SJCRH30 (cell line): ENCODE measurements at regions not wholly inside any gene's neighbourhood (a gene's known extent, or its start where the extent isn't known, plus 50 kb on each side); places are given as distances from the start of the nearest gene placed in this dataset.

Experiments used
- DNase-seq, 2 experiments: peaks; one replicate each; pipeline ENCODE4 v3.0.0-alpha.2; 2015 to 2020
- H3K27ac ChIP-seq: fragments of 250-450 bp; sonication (Bioruptor Pico); 2 replicates; pipeline ENCODE4 v1.5.1; 2020; ENCODE audit warnings: mild to moderate bottlenecking, moderate library complexity
- H3K27me3 ChIP-seq: fragments of 250-450 bp; sonication (Bioruptor Pico); 2 replicates; pipeline ENCODE4 v1.5.1; 2020; ENCODE audit warnings: mild to moderate bottlenecking, moderate library complexity
- H3K36me3 ChIP-seq: fragments of 250-450 bp; sonication (Bioruptor Pico); 2 replicates; pipeline ENCODE4 v1.5.1; 2020; ENCODE audit warnings: mild to moderate bottlenecking, moderate library complexity
- H3K4me1 ChIP-seq: fragments of 250-450 bp; sonication (Bioruptor Pico); 2 replicates; pipeline ENCODE4 v1.5.1; 2020; ENCODE audit warnings: mild to moderate bottlenecking, moderate library complexity
- H3K4me3 ChIP-seq: fragments of 250-450 bp; sonication (Bioruptor Pico); 2 replicates; pipeline ENCODE4 v1.5.1; 2020; ENCODE audit warnings: mild to moderate bottlenecking, moderate library complexity
- H3K9me3 ChIP-seq: fragments of 250-450 bp; sonication (Bioruptor Pico); replicated peaks from 2 replicates; pipeline ENCODE4 v1.5.1; 2020; ENCODE audit warnings: mild to moderate bottlenecking, moderate library complexity

- Histone ChIP-seq H3K36me3 (no peaks in the 10 kb centered on the region), H3K9me3 (no peaks in the 10 kb centered on the region), H3K27ac (no peak overlapping the region), H3K4me3 (no peak overlapping the region), H3K27me3 (no peaks in the 10 kb centered on the region), H3K4me1 (no peaks in the 10 kb centered on the region)
- DNase-seq = no peak
These were observed 64.4 kb upstream of the ARAP3 start for GRCh38 chr5:141746395-141746794.

DNA sequence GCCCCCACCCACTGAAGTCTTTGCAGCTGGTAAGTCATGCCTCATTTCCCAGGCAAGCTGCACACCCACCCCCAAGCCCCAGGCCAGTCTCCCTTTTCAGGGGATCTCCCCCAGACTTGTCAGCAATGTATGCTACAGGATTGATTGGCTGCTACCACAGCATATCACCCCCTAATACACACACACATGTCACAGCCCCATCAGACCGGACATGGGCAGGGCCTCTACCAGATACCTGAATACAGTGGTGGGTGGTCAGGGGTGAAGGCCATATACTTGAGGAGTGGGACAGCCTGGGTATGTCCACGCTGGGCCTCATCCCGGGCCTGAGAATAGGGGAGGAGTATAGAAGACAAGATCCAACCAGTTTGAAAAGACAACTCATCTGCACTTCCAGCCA is 63.4 kb upstream of the ARAP3 start:
- Histone ChIP-seq H3K9me3 (no peaks in the 10 kb centered on the region), H3K4me1 (no peaks in the 10 kb centered on the region), H3K4me3 (no peak overlapping the region), H3K27me3 (no peaks in the 10 kb centered on the region), H3K36me3 (no peaks in the 10 kb centered on the region), H3K27ac (no peak overlapping the region)
- DNase-seq = no peak

GRCh38 chr5:141743866-141744272 is 61.8 kb upstream of the ARAP3 start:
- Histone ChIP-seq H3K9me3 (no peaks in the 10 kb centered on the region), H3K4me1 (no peaks in the 10 kb centered on the region), H3K27ac (no peak overlapping the region), H3K27me3 (no peaks in the 10 kb centered on the region), H3K4me3 (no peak overlapping the region), H3K36me3 (no peaks in the 10 kb centered on the region)
- no peak for DNase-seq

- H3K4me1 ChIP-seq = no peaks in the 10 kb centered on the region
- H3K27me3 ChIP-seq = no peaks in the 10 kb centered on the region
- no peaks in the 10 kb centered on the region for H3K36me3 ChIP-seq
- no peak overlapping the region for H3K4me3 ChIP-seq
- no peak overlapping the region for H3K27ac ChIP-seq
- DNase-seq = peak; percentile 31 to 49
- H3K9me3 ChIP-seq = no peaks in the 10 kb centered on the region
These were observed 61.1 kb upstream of the ARAP3 start for GRCh38 chr5:141742866-141743851.

DNA sequence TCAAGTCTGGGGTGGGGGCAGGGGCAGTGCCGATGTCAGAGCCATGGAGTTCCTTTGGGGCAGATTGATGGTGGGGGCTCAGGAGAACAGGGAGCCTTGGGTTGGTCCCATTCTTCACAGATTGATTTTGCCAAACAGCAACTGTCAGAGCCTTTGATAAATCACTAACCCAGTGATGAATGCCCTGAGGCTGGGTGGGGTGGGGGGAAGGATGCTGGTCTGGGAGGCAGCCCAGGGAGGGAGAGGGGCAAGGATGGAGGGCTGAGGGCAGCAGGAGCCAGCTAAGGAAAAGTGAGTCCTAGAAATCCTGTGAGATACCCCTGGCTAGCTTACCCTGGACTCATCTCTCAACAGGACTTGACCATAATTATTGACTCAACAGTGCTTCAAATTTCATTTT is 60.1 kb upstream of the ARAP3 start:
- no peaks in the 10 kb centered on the region for H3K9me3 ChIP-seq
- H3K4me1 ChIP-seq = no peaks in the 10 kb centered on the region
- no peaks in the 10 kb centered on the region for H3K27me3 ChIP-seq
- H3K4me3 ChIP-seq = no peak overlapping the region
- no peak for DNase-seq
- no peaks in the 10 kb centered on the region for H3K36me3 ChIP-seq
- no peak overlapping the region for H3K27ac ChIP-seq

DNA sequence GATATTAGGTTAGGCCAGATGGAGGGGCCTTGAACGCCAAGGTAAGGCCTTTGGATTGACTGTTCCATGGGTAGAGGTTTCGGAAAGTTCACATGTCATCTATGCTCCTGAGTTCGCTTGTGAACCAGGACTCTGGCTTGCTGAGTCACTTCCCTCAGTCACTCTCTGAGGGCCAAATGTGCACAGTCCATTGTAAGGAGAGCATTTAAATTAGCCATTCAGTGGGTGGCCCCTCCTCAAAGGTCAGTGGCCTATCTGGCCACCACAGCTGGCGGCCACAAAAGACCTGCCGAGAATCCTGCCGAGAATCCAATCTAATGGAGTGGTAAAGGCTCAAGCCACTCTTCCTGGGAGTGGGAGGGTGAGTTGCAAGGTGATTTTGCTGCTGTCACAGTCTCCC is 58.9 kb upstream of the ARAP3 start:
- no peaks in the 10 kb centered on the region for H3K4me1 ChIP-seq
- no peak overlapping the region for H3K4me3 ChIP-seq
- H3K27me3 ChIP-seq = no peaks in the 10 kb centered on the region
- no peaks in the 10 kb centered on the region for H3K36me3 ChIP-seq
- no peak overlapping the region for H3K27ac ChIP-seq
- DNase-seq = no peak
- H3K9me3 ChIP-seq = no peaks in the 10 kb centered on the region

DNA sequence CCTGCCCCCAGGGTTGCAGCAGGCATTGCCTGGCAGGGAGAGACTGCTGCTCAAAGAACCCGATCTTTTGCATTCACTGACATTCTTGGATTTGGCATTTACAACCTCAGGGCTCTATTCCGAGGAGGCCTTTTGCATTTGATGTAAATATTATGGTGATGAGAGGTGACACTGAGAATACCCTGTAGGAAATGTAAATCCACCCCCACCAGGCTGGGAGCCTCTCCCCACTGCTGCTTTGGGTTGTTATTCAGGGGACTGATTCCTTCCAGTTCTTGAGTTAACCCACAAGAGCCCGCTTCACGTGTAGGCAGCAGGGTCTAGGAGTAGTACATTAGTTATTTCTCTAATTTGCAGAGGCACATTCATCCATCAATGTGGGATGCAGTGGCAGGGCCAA is 55.5 kb upstream of the ARAP3 start:
- Histone ChIP-seq H3K27ac (no peak overlapping the region), H3K4me1 (no peaks in the 10 kb centered on the region), H3K4me3 (no peak overlapping the region), H3K36me3 (no peaks in the 10 kb centered on the region), H3K9me3 (no peaks in the 10 kb centered on the region), H3K27me3 (no peaks in the 10 kb centered on the region)
- DNase-seq = no peak

- Histone ChIP-seq H3K36me3 (no peaks in the 10 kb centered on the region), H3K4me1 (no peaks in the 10 kb centered on the region), H3K27ac (no peak overlapping the region), H3K27me3 (no peaks in the 10 kb centered on the region), H3K9me3 (no peaks in the 10 kb centered on the region), H3K4me3 (no peak overlapping the region)
- DNase-seq = no peak
These were observed 53.8 kb upstream of the ARAP3 start for GRCh38 chr5:141735823-141736222.

GRCh38 chr5:141734501-141735229 is 52.6 kb upstream of the ARAP3 start:
- Histone ChIP-seq H3K36me3 (no peaks in the 10 kb centered on the region), H3K4me3 (no peak overlapping the region), H3K4me1 (no peaks in the 10 kb centered on the region), H3K27ac (no peak overlapping the region), H3K27me3 (no peaks in the 10 kb centered on the region), H3K9me3 (no peaks in the 10 kb centered on the region)
- DNase-seq = peak; percentile 55 to 71

DNA sequence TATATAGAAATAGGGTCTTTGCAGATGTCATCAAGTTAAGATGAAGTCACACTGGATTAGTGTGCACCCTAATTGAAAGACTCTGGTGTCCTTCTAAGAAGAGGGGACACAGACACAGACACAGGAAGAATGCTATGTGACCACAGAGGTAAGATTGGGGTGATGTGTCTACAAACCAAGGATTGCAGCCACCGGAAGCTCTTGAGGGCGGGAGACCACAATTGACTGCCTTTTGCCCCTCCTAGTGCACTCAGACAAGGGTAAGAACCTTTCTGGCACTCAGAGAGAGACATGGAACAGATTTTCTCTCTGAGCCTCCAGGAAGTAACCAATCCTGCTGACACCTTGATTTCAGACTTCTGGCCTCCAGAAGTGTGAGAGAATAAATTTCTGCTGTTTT is 51.2 kb upstream of the ARAP3 start:
- DNase-seq = no peak
- Histone ChIP-seq H3K27ac (no peak overlapping the region), H3K4me1 (no peaks in the 10 kb centered on the region), H3K9me3 (no peaks in the 10 kb centered on the region), H3K27me3 (no peaks in the 10 kb centered on the region), H3K4me3 (no peak overlapping the region), H3K36me3 (no peaks in the 10 kb centered on the region)

DNA sequence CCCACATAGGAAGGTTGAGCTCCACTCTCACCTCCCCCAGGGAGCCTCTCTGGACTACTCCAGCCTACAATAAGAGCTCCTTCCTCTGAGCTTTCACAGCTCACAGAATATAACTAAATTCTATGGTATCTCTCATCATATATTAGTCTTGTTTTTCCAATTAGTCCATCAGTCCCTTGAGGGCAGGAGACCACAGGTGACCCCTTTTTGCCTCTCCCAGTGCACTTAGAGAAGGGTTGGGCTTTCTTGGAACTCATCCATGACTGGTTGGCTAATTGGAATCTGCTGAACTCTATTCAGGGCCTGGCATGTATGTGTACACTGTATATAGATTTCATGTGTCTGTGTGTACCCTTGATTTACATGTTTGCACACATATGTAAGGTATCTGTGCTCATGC is 50.4 kb upstream of the ARAP3 start:
- Histone ChIP-seq H3K4me3 (no peak overlapping the region), H3K9me3 (no peaks in the 10 kb centered on the region), H3K27ac (no peak overlapping the region), H3K27me3 (no peaks in the 10 kb centered on the region), H3K36me3 (no peaks in the 10 kb centered on the region), H3K4me1 (no peaks in the 10 kb centered on the region)
- DNase-seq = no peak
